Lung (tissue), 11 donors: ENCODE measurements at regions not wholly inside any gene's neighbourhood (a gene's known extent, or its start where the extent isn't known, plus 50 kb on each side); places are given as distances from the start of the nearest gene placed in this dataset.

Experiments
- ATAC-seq: fragments of 200-7000 bp; cut with Tn5 transposase; one replicate; pipeline ENCODE4 v1.9.1; 2020; ENCODE audit warnings: moderate number of reproducible peaks; ENCODE audit not compliant: insufficient read depth, low FRiP score
- DNase-seq, 3 donors: peaks; one replicate each; pipeline ENCODE4 v3.0.0-alpha.2; 2013 to 2017
- H3K27ac ChIP-seq, 2 donors: one replicate each; pipeline ENCODE4 v1.5.1; 2013; ENCODE audit warnings: mild to moderate bottlenecking in 2 of 2, moderate library complexity in 2 of 2, control low read depth in 1 of 2, inconsistent platforms in 1 of 2, low read depth in 1 of 2, low read length in 1 of 2
- H3K27me3 ChIP-seq, 3 donors: one replicate each; pipeline ENCODE4 v1.5.1; 2013; ENCODE audit warnings: low read length in 2 of 3; ENCODE audit not compliant: control insufficient read depth in 3 of 3, insufficient read depth in 3 of 3
- H3K36me3 ChIP-seq, 4 donors: one replicate each; pipeline ENCODE4 v1.5.1; 2013; ENCODE audit warnings: low read length in 4 of 4, mild to moderate bottlenecking in 1 of 4, moderate library complexity in 1 of 4; ENCODE audit not compliant: control insufficient read depth in 4 of 4, insufficient read depth in 4 of 4
- H3K4me1 ChIP-seq, 5 donors: one replicate each; pipeline ENCODE4 v1.5.1; 2013; ENCODE audit warnings: low read length in 5 of 5, mild to moderate bottlenecking in 2 of 5, moderate library complexity in 1 of 5; ENCODE audit not compliant: control insufficient read depth in 5 of 5, insufficient read depth in 5 of 5
- H3K4me3 ChIP-seq: one replicate; pipeline ENCODE4 v1.5.1; 2013; ENCODE audit warnings: mild to moderate bottlenecking, control low read depth, moderate library complexity
- H3K9ac ChIP-seq, 2 donors: one replicate each; pipeline ENCODE4 v1.5.1; 2013; ENCODE audit warnings: low read length in 2 of 2, control low read depth in 1 of 2; ENCODE audit not compliant: insufficient read depth in 1 of 2
- H3K9me3 ChIP-seq, 4 donors: one replicate each; pipeline ENCODE4 v1.5.1; 2013; ENCODE audit warnings: low read length in 3 of 4, mild to moderate bottlenecking in 1 of 4, moderate library complexity in 1 of 4; ENCODE audit not compliant: control insufficient read depth in 4 of 4, insufficient read depth in 3 of 4
- WGBS, 2 donors: extraction: QIAGEN DNeasy Blood & Tissue Kit; methylation state at CpG; one replicate each; pipeline ENCODE4 v1.1.7; 2013; 5-methylcytosine and 5-hydroxymethylcytosine counted together
- TF ChIP-seq, protein P1 (sequence below): IDR thresholded peaks from 2 replicates; pipeline ENCODE4 v1.5.1; 2012; ENCODE audit warnings: mild to moderate bottlenecking; ENCODE audit errors: control extremely low read depth, extremely low read depth
- donor health status: control.
- donor health status: control.
- donor health status: Bipolar disorder and iron deficiency.
- donor health status: healthy.
- donor health status: DM: yes; HTN: yes; CAD: no.

DNA sequence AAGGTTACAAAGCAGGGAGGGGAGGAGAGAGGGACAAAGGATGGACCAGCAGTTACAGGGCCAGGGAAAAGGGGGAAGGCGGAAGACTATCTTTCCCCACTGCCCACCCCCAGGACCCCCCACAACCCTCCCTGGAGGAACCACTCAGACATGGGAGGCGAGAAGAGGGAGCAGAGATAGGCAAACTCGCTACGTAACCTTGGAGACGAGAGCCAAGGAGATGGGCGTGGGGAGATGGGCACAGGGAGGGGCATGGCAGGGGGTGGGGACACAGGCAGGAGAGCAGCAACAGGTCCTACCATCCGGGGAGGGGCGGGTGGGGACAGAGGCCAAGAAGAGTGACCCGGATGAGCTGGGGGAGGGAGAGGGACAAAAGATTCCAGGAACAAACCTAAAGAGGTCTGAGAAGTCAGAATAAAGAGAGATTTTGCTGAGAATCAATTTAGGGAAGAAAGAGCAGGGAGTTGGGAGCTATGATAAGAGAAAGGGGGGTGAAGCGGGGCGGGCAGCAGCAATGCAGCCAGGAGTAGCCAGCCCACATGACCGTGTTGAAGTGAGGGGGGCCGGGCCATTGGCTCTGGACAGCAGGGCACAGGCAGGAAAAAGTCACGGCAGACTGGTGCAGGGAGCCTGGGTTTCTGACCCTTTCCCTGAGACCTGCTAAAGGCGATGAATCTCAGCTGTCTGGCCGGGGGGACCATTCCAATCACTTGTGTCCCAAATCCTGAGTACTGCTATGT, 128.4 kb downstream of the BUD13 start:
- ATAC-seq: no peak
- 52 to 75% methylated on average over 15 to 16 of the region's 16 CpGs for WGBS, 2 donors

DNA sequence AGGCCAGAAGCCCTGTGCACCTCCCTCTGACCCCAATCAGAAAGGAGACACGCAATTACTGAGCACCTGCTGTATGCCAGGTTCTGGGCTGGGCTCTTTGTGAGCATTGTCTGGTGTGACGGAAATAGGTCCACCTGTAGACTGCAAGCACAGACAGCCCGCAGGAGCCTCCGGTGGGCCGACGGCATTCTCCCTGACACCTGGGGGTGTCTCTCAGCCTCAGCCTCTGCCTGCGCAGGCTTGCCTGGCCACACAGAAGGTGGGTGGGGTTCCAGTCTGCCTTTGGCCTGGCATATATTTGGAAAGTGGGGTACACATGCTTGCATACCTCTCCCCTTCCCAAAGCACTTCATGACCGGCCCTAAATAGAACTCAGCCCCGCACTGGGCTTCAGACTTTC, 129.3 kb downstream of the BUD13 start:
- DNase-seq: no peak

More for the DNA sequence above, 128.4 kb downstream of the BUD13 start:
- Histone ChIP-seq H3K4me3 (no peak overlapping the region), H3K9me3 (peaks cover 0 to 10% (median 0%) of the 10 kb centered on the region in 4 donors), H3K9ac (no peak overlapping the region), H3K36me3 (no peaks in the 10 kb centered on the region), H3K27me3 (peaks cover 0 to 8% (median 0%) of the 10 kb centered on the region in 3 donors), H3K4me1 (no peaks in the 10 kb centered on the region), H3K27ac (no peak overlapping the region)
- TF ChIP-seq, protein P1, sequence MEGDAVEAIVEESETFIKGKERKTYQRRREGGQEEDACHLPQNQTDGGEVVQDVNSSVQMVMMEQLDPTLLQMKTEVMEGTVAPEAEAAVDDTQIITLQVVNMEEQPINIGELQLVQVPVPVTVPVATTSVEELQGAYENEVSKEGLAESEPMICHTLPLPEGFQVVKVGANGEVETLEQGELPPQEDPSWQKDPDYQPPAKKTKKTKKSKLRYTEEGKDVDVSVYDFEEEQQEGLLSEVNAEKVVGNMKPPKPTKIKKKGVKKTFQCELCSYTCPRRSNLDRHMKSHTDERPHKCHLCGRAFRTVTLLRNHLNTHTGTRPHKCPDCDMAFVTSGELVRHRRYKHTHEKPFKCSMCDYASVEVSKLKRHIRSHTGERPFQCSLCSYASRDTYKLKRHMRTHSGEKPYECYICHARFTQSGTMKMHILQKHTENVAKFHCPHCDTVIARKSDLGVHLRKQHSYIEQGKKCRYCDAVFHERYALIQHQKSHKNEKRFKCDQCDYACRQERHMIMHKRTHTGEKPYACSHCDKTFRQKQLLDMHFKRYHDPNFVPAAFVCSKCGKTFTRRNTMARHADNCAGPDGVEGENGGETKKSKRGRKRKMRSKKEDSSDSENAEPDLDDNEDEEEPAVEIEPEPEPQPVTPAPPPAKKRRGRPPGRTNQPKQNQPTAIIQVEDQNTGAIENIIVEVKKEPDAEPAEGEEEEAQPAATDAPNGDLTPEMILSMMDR: no peak
- DNase-seq: no peak

DNA sequence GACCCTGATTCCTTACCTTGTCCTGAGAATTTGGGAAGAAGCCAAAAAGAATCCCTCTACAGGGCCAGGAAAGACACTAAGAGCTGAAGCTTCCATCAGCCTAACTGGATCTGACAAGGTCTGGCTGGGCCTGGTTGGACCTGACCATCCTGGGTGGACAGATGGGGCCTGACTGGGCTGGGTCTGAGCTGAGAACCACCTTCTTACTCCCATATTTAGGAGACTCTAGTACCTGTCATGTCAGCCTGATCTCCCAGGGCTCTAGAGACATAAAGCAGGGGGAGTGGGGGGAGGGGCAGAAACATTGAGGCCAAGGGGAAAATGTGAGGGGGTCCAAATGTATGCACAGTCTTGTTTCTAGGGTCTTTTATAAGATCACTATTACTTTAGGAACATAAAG, 129.9 kb downstream of the BUD13 start:
- H3K36me3 ChIP-seq: no peaks in the 10 kb centered on the region
- H3K27me3 ChIP-seq: peaks cover 0 to 11% (median 0%) of the 10 kb centered on the region in 3 donors
- ATAC-seq (no peak), DNase-seq (no peak)
- no peak overlapping the region for H3K4me3 ChIP-seq
- H3K27ac ChIP-seq: no peak overlapping the region
- TF ChIP-seq, protein P1: no peak
- H3K9ac ChIP-seq: no peak overlapping the region
- no peaks in the 10 kb centered on the region for H3K4me1 ChIP-seq
- H3K9me3 ChIP-seq: peaks cover 0 to 5% (median 0%) of the 10 kb centered on the region in 4 donors

More for the DNA sequence above, 129.3 kb downstream of the BUD13 start:
- TF ChIP-seq, protein P1: no peak
- WGBS, 2 donors: 81 to 97% methylated on average over 9 of the region's 9 CpGs
- Histone ChIP-seq H3K9ac (no peak overlapping the region), H3K27ac (no peak overlapping the region), H3K36me3 (no peaks in the 10 kb centered on the region), H3K27me3 (peaks cover 0 to 8% (median 0%) of the 10 kb centered on the region in 3 donors), H3K4me1 (no peaks in the 10 kb centered on the region), H3K4me3 (no peak overlapping the region), H3K9me3 (peaks cover 0 to 5% (median 0%) of the 10 kb centered on the region in 4 donors)
- ATAC-seq: no peak

DNA sequence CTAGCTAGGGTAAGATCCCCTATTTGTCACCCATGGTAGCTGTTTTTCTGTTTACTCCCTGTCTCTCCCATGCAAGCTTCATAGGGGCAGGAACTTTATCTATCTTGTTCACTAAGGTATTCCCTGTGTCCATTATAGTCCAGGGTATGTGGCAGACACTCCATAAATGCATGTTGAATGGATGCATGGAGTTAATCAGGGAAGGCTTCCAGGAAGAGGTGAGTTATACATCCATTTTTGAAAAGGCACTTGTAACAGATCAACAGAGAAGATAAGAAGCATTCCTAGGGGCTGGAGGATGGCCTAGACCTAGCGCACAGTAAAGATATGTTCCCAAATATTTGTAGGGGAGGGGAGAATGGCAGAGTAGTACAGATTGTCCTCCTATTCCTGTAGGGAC, 130.3 kb downstream of the BUD13 start:
- TF ChIP-seq, protein P1: no peak
- Histone ChIP-seq H3K4me3 (no peak overlapping the region), H3K9ac (no peak overlapping the region), H3K9me3 (peaks cover 0 to 5% (median 0%) of the 10 kb centered on the region in 4 donors), H3K27me3 (peaks cover 0 to 11% (median 0%) of the 10 kb centered on the region in 3 donors), H3K36me3 (no peaks in the 10 kb centered on the region), H3K27ac (no peak overlapping the region), H3K4me1 (no peaks in the 10 kb centered on the region)
- DNase-seq: no peak
- 76 to 86% methylated on average over 1 of the region's 1 CpG for WGBS, 2 donors
- ATAC-seq: no peak
